ENCODE measurements at regions not wholly inside any gene's neighbourhood (a gene's known extent, or its start where the extent isn't known, plus 50 kb on each side); places are given as distances from the start of the nearest gene placed in this dataset.

- no peak overlapping the region for H3K27ac ChIP-seq
- ATAC-seq (ENCODE audit: insufficient number of reproducible peaks, low FRiP score, low read depth), result no peak
- no peak overlapping the region for H3K4me3 ChIP-seq
- no peak for DNase-seq (ENCODE audit: low spot score)
- H3K36me3 ChIP-seq, result no peaks in the 10 kb centered on the region
- H3K27me3 ChIP-seq (replicated peaks; ENCODE audit: insufficient read depth), result no peaks in the 10 kb centered on the region
- no peaks in the 10 kb centered on the region for H3K9me3 ChIP-seq
- H3K4me1 ChIP-seq (ENCODE audit: control insufficient read depth in 1 of 2, low read depth in 2 of 2), result peaks cover 0 to under 1% of the 10 kb centered on the region in 2 donors
- TF ChIP-seq, protein P1, sequence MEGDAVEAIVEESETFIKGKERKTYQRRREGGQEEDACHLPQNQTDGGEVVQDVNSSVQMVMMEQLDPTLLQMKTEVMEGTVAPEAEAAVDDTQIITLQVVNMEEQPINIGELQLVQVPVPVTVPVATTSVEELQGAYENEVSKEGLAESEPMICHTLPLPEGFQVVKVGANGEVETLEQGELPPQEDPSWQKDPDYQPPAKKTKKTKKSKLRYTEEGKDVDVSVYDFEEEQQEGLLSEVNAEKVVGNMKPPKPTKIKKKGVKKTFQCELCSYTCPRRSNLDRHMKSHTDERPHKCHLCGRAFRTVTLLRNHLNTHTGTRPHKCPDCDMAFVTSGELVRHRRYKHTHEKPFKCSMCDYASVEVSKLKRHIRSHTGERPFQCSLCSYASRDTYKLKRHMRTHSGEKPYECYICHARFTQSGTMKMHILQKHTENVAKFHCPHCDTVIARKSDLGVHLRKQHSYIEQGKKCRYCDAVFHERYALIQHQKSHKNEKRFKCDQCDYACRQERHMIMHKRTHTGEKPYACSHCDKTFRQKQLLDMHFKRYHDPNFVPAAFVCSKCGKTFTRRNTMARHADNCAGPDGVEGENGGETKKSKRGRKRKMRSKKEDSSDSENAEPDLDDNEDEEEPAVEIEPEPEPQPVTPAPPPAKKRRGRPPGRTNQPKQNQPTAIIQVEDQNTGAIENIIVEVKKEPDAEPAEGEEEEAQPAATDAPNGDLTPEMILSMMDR (IDR thresholded peaks at IDR 0.05), result no peak
Measured at GRCh38 chr5:171624396-171624795, 161.2 kb upstream of the SMIM23 start.

DNA sequence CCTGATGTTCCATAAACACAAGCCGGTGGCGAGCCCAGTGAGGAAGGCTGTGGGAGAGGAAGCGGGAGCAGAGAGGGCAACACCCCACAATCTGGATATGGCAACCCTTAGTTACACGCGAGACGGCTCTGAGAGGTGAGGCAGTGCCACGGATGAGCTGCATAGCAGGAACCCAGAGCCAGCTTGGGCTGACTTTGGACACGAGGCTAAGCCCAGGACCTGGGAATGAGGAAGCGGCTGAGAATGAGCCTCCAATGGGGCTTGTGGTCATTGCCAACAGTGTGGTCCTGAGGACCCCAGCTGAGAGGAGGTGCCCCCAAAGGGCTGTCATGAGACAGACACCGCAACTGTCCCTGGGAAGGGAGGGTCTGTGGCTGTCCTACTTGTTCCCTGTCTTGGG lies 160.0 kb upstream of the SMIM23 start:
- Histone ChIP-seq H3K36me3 (no peaks in the 10 kb centered on the region), H3K27me3 (replicated peaks; ENCODE audit: insufficient read depth) (no peaks in the 10 kb centered on the region), H3K9me3 (no peaks in the 10 kb centered on the region), H3K27ac (no peak overlapping the region), H3K4me1 (ENCODE audit: control insufficient read depth in 1 of 2, low read depth in 2 of 2) (peaks cover 0 to 9% of the 10 kb centered on the region in 2 donors), H3K4me3 (no peak overlapping the region)
- TF ChIP-seq, protein P1 (IDR thresholded peaks at IDR 0.05), result no peak
- ATAC-seq (ENCODE audit: insufficient number of reproducible peaks, low FRiP score, low read depth), result no peak
- no peak for DNase-seq (ENCODE audit: low spot score)

DNA sequence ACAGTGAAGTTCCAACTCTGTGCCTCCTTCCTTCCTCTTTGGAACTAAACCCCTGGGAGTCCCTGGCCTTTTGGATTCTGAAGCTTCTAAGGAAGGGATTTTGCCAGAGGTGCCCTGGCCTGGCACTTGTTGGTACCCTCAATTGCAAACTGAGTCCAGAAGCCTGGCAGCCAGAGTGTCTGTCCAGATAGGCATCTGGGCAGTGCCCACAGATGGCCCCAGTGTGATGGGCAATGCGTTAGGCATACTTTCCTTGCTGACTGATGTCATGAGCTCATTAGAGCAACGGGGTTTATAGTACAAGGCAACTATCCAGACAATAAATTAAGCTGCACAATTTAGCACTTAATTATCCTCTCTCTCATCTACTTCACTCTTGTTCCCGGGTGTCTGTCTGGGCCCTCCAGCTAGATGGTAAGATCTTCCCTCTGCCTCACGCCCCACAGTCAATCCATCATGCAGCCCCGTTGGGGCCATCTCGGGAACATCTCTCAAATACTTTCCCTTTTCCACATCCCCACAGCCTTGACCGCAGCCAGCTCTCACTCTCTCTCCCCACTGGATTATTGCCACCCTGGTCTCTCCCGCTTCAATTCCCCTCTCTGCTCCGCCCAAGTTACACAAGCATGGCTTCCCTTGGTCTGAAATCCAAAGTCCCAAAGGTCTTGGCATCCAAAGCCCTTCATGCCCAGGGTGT lies 157.5 kb upstream of the SMIM23 start:
- Histone ChIP-seq H3K4me3 (no peak overlapping the region), H3K27ac (no peak overlapping the region), H3K9me3 (no peaks in the 10 kb centered on the region), H3K4me1 (ENCODE audit: control insufficient read depth in 1 of 2, low read depth in 2 of 2) (peaks cover 0 to 9% of the 10 kb centered on the region in 2 donors), H3K36me3 (no peaks in the 10 kb centered on the region), H3K27me3 (replicated peaks; ENCODE audit: insufficient read depth) (no peaks in the 10 kb centered on the region)
- no peak for DNase-seq (ENCODE audit: low spot score)
- TF ChIP-seq, protein P1 (IDR thresholded peaks at IDR 0.05), result no peak
- no peak for ATAC-seq (ENCODE audit: insufficient number of reproducible peaks, low FRiP score, low read depth)

GRCh38 chr5:171628633-171628974 lies 157.0 kb upstream of the SMIM23 start:
- no peak for DNase-seq (ENCODE audit: low spot score)
- peaks cover 0 to 9% of the 10 kb centered on the region in 2 donors for H3K4me1 ChIP-seq (ENCODE audit: control insufficient read depth in 1 of 2, low read depth in 2 of 2)
- H3K4me3 ChIP-seq, result no peak overlapping the region
- no peaks in the 10 kb centered on the region for H3K36me3 ChIP-seq
- H3K9me3 ChIP-seq, result no peaks in the 10 kb centered on the region
- TF ChIP-seq, protein P1 (IDR thresholded peaks at IDR 0.05), result no peak
- H3K27ac ChIP-seq, result no peak overlapping the region
- ATAC-seq (ENCODE audit: insufficient number of reproducible peaks, low FRiP score, low read depth), result no peak
- H3K27me3 ChIP-seq (replicated peaks; ENCODE audit: insufficient read depth), result no peaks in the 10 kb centered on the region

DNA sequence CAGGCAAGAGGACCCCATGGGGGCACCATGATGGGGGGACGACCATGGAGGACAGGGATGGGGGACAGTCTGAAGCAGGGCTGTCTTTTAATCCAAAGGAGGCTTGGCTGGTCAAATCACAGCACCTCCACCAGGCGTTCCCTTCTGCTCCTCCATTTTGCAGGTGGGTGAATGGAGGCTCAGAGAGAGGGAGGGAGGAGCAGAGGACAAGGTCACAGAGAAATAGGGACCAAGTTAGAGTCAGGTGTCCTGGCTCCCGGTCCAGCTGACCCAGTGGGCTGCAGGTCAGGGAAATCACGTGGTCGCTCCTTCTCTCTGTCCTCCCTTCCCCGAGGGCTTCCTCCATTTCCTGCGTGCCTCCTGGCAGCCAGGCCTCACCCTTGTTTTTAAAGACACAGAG lies 156.4 kb upstream of the SMIM23 start:
- no peaks in the 10 kb centered on the region for H3K27me3 ChIP-seq (replicated peaks; ENCODE audit: insufficient read depth)
- H3K4me1 ChIP-seq (ENCODE audit: control insufficient read depth in 1 of 2, low read depth in 2 of 2), result peaks cover 0 to 9% of the 10 kb centered on the region in 2 donors
- DNase-seq (ENCODE audit: low spot score), result no peak
- no peak overlapping the region for H3K27ac ChIP-seq
- H3K9me3 ChIP-seq, result no peaks in the 10 kb centered on the region
- TF ChIP-seq, protein P1 (IDR thresholded peaks at IDR 0.05), result no peak
- no peaks in the 10 kb centered on the region for H3K36me3 ChIP-seq
- no peak for ATAC-seq (ENCODE audit: insufficient number of reproducible peaks, low FRiP score, low read depth)
- no peak overlapping the region for H3K4me3 ChIP-seq

Data from thoracic aorta (tissue), 2 donors.